DND-41 (cell line): ENCODE measurements at regions not wholly inside any gene's neighbourhood (a gene's known extent, or its start where the extent isn't known, plus 50 kb on each side); places are given as distances from the start of the nearest gene placed in this dataset.

Experiments
- ATAC-seq: fragments of 200-7000 bp; cut with Tn5 transposase; 3 replicates; pipeline ENCODE4 v1.9.1; 2021; ENCODE audit warnings: low read depth; ENCODE audit not compliant: insufficient read depth
- DNase-seq: peaks from one replicate; pipeline ENCODE4 v3.0.0-alpha.2; 2020
- H2AFZ ChIP-seq: 2 replicates; pipeline ENCODE4 v1.6.0; 2012; ENCODE audit warnings: low read depth, low read length
- H3K27ac ChIP-seq: 2 replicates; pipeline ENCODE4 v1.5.1; 2012; ENCODE audit warnings: low read length, inconsistent platforms
- H3K27me3 ChIP-seq: fragments of 200-600 bp; sonication (generic); 2 replicates; pipeline ENCODE4 v1.6.0; 2012; ENCODE audit warnings: low read length, mild to moderate bottlenecking, inconsistent platforms; ENCODE audit not compliant: insufficient read depth, poor library complexity
- H3K36me3 ChIP-seq: 2 replicates; pipeline ENCODE4 v1.5.1; 2012; ENCODE audit warnings: low read length, inconsistent platforms; ENCODE audit not compliant: insufficient read depth
- H3K4me1 ChIP-seq: 2 replicates; pipeline ENCODE4 v1.5.1; 2012; ENCODE audit warnings: mild to moderate bottlenecking, low read length; ENCODE audit not compliant: insufficient read depth
- H3K4me2 ChIP-seq: 2 replicates; pipeline ENCODE4 v1.6.0; 2012; ENCODE audit warnings: mild to moderate bottlenecking, moderate library complexity, low read length, inconsistent platforms; ENCODE audit not compliant: insufficient read depth
- H3K4me3 ChIP-seq, 2 experiments: fragments of 200-600 bp in 1 of 2; shearing (Covaris generic) in 1 of 2; 2 replicates each; pipeline ENCODE4 v1.5.1; 2012 to 2016; ENCODE audit warnings: inconsistent platforms in 2 of 2, low read length in 2 of 2, mild to moderate bottlenecking in 2 of 2, low read depth in 1 of 2, moderate library complexity in 1 of 2
- H3K79me2 ChIP-seq: 2 replicates; pipeline ENCODE4 v1.6.0; 2012; ENCODE audit warnings: low read length, inconsistent platforms; ENCODE audit not compliant: insufficient read depth
- H3K9ac ChIP-seq: 2 replicates; pipeline ENCODE4 v1.6.0; 2012; ENCODE audit warnings: low read depth, mild to moderate bottlenecking, inconsistent platforms, low read length, moderate library complexity
- H3K9me3 ChIP-seq: 2 replicates; pipeline ENCODE4 v1.5.1; 2012; ENCODE audit warnings: low read length, moderate library complexity, mild to moderate bottlenecking, inconsistent platforms; ENCODE audit not compliant: insufficient read depth, severe bottlenecking
- H4K20me1 ChIP-seq: 2 replicates; pipeline ENCODE4 v1.6.0; 2012; ENCODE audit warnings: low read length; ENCODE audit not compliant: insufficient read depth
- CTCF ChIP-seq: IDR thresholded peaks from 2 replicates; pipeline ENCODE4 v1.5.1; 2012; ENCODE audit warnings: borderline replicate concordance, low read length, moderate library complexity, mild to moderate bottlenecking; ENCODE audit not compliant: poor library complexity, severe bottlenecking; ENCODE audit errors: extremely low read depth
- EZH2 ChIP-seq: IDR thresholded peaks from 3 replicates; pipeline ENCODE4 v1.6.1; 2012; ENCODE audit warnings: borderline replicate concordance, low read depth, mild to moderate bottlenecking, moderate library complexity, low read length, inconsistent platforms; ENCODE audit not compliant: severe bottlenecking

- H4K20me1 ChIP-seq = no peaks in the 10 kb centered on the region
- no peaks in the 10 kb centered on the region for H3K36me3 ChIP-seq
- H3K27ac ChIP-seq = no peak overlapping the region
- TF ChIP-seq CTCF (no peak), EZH2 (no peak)
- no peaks in the 10 kb centered on the region for H3K4me1 ChIP-seq
- ATAC-seq (no peak), DNase-seq (no peak)
- no peak overlapping the region for H3K4me2 ChIP-seq
- H2AFZ ChIP-seq = no peak overlapping the region
- no peaks in the 10 kb centered on the region for H3K27me3 ChIP-seq
- no peaks in the 10 kb centered on the region for H3K79me2 ChIP-seq
- no peak overlapping the region for H3K9ac ChIP-seq
- H3K4me3 ChIP-seq = no peak overlapping the region
- H3K9me3 ChIP-seq = no peaks in the 10 kb centered on the region
These were observed 564.5 kb upstream of the ADAMTS9 start for GRCh38 chr3:65252266-65252665.

- H3K27me3 ChIP-seq = no peaks in the 10 kb centered on the region
- H3K4me3 ChIP-seq = no peak overlapping the region
- H3K9ac ChIP-seq = no peak overlapping the region
- ATAC-seq (no peak), DNase-seq (no peak)
- no peak overlapping the region for H3K4me2 ChIP-seq
- no peaks in the 10 kb centered on the region for H3K9me3 ChIP-seq
- H3K4me1 ChIP-seq = no peaks in the 10 kb centered on the region
- H3K36me3 ChIP-seq = no peaks in the 10 kb centered on the region
- no peaks in the 10 kb centered on the region for H4K20me1 ChIP-seq
- H2AFZ ChIP-seq = no peak overlapping the region
- TF ChIP-seq EZH2 = no peak
- no peak overlapping the region for H3K27ac ChIP-seq
- no peaks in the 10 kb centered on the region for H3K79me2 ChIP-seq
These were observed 563.6 kb upstream of the ADAMTS9 start for GRCh38 chr3:65251375-65251774.

GRCh38 chr3:65246561-65246960 is 558.8 kb upstream of the ADAMTS9 start:
- TF ChIP-seq EZH2 = no peak
- TF ChIP-seq CTCF = no peak
- no peak overlapping the region for H3K4me3 ChIP-seq
- no peak overlapping the region for H2AFZ ChIP-seq
- H3K4me2 ChIP-seq = no peak overlapping the region
- H3K27me3 ChIP-seq = no peaks in the 10 kb centered on the region
- H3K36me3 ChIP-seq = no peaks in the 10 kb centered on the region
- no peaks in the 10 kb centered on the region for H4K20me1 ChIP-seq
- DNase-seq (no peak), ATAC-seq (no peak)
- no peaks in the 10 kb centered on the region for H3K9me3 ChIP-seq
- no peak overlapping the region for H3K9ac ChIP-seq
- no peak overlapping the region for H3K27ac ChIP-seq
- H3K4me1 ChIP-seq = no peaks in the 10 kb centered on the region
- H3K79me2 ChIP-seq = no peaks in the 10 kb centered on the region

- DNase-seq (no peak), ATAC-seq (no peak)
- H3K4me3 ChIP-seq = no peak overlapping the region
- H3K36me3 ChIP-seq = no peaks in the 10 kb centered on the region
- TF ChIP-seq EZH2 (no peak), CTCF (peak; percentile 14)
- H3K27ac ChIP-seq = no peak overlapping the region
- no peaks in the 10 kb centered on the region for H4K20me1 ChIP-seq
- no peaks in the 10 kb centered on the region for H3K9me3 ChIP-seq
- no peaks in the 10 kb centered on the region for H3K79me2 ChIP-seq
- no peaks in the 10 kb centered on the region for H3K27me3 ChIP-seq
- H3K4me2 ChIP-seq = no peak overlapping the region
- H3K9ac ChIP-seq = no peak overlapping the region
- H3K4me1 ChIP-seq = no peaks in the 10 kb centered on the region
- no peak overlapping the region for H2AFZ ChIP-seq
These were observed 557.6 kb upstream of the ADAMTS9 start for GRCh38 chr3:65245133-65246063.
